Stimulated activated CD4-positive, alpha-beta T cell treated with anti-CD3 and anti-CD28 coated beads, Interleukin-4, amount 100 ng/mL, for 4 hours (primary cell): ENCODE measurements at regions not wholly inside any gene's neighbourhood (a gene's known extent, or its start where the extent isn't known, plus 50 kb on each side); places are given as distances from the start of the nearest gene placed in this dataset.
"Not testable (repeated sequence)": the region's sequence is repeated elsewhere in the genome, so short reads cannot be mapped to it uniquely, and the experiment has no call there.

Experiments
- DNase-seq, 2 experiments: peaks; one replicate each; pipeline ENCODE4 v3.0.0-alpha.2; 2020

- DNase-seq, result no peak
Observed at GRCh38 chrX:39245024-39245423, 443.8 kb downstream of the MID1IP1 start.

GRCh38 chrX:39247536-39247935 is 446.3 kb downstream of the MID1IP1 start:
- no peak for DNase-seq

DNA sequence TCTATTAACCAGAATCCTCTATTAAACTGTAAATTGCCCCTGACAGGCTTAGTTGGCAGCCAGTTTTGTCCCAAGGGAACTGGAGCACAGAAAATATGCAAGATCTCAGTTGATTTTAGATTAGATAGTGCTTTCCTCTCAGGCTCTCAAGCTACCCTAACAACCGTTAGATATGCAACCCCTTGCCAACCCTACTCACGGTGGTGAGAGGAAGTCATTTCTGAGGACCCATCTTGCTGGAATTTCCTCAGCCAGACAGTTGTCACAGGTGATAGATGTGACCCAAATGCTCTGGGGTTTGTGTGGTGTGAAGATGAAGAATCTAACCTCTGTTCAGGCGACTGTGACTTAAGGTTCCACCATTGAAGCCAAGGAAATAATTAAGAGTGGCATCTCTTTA is 447.1 kb downstream of the MID1IP1 start:
- DNase-seq, result no peak

DNA sequence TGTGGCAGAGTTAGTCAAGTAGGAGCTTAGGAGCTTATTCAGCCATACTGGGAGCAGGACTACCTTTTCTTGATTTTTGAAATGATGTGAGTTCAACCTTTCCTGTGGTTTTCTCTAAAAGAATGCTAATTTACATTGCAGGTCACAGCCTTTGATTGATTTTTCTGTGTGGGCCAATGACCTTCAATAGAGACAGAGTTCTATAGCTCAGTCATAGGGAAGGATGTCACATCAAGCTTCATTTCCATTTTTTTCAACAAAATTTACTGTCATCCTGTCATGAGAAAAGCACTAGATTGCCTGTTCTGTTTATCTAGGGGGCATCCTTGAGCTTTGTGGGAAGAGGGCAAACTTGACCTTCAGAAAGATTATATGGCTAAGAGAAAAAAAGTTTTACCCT is 448.7 kb downstream of the MID1IP1 start:
- DNase-seq, result no peak

GRCh38 chrX:39251995-39252394 is 450.7 kb downstream of the MID1IP1 start:
- no peak for DNase-seq

DNA sequence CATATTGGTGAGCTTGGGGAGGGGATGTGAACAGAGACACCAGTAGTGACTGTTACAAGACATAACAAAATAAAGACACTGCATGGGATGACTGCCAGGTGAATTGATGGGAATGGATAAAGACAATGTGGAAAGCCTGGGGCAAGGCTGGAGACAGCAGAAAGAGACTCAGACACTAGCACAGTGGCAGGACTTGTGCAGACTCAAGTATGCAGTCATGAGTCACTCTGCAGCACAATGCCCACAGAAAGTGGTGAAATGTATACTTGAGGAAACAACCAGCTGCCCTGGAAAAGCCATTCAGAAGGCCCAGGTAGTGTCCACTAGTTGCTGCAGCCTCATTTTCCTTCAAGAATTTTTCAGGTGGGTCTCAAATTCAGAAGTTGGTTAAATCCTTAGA is 452.3 kb downstream of the MID1IP1 start:
- no peak for DNase-seq

- DNase-seq, result no peak
Observed at GRCh38 chrX:39258331-39258730, 457.1 kb downstream of the MID1IP1 start.

DNA sequence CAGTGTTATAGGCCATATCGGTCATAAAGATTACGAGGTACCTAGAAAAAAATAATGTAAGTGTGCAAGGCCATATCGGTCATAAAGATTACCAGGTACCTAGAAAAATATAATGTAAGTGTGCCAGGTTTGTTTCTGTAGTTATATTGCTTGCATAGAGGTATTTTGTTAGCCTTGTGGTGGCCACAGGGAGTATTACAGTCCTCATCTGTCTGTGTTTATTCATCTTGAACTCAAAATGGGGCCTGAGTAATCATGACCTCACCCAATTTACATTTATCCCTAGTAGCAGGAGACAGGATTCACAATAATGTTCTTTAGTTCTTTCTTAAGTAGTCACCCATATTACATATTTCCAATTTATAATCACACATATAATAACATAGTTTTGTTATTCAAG is 459.7 kb downstream of the MID1IP1 start:
- DNase-seq, result no peak

- DNase-seq, result peak in 1 of 2 experiments; percentile 4
Observed at GRCh38 chrX:39261446-39262147, 460.3 kb downstream of the MID1IP1 start.

DNA sequence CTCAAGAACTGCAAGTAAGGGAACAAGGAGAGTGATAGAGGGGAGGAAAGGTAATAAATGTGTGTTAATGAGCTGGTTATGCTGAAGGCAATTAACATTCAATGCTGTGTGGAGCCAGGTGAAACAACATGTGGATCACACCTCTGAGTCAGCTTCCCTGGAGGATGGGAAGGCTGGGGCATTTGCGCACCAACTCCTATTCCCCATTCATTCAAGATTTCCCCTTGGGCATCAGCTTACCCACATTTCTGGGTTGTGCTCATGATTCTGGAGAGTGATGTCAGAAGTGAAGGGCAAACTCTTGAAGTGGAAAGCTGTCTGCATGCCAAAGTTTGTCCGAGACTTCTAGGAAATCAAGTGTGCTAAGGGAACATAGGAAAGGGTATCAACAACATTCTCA is 461.4 kb downstream of the MID1IP1 start:
- DNase-seq, result no peak

- DNase-seq, result no peak
Observed at GRCh38 chrX:39264023-39264422, 462.8 kb downstream of the MID1IP1 start.

DNA sequence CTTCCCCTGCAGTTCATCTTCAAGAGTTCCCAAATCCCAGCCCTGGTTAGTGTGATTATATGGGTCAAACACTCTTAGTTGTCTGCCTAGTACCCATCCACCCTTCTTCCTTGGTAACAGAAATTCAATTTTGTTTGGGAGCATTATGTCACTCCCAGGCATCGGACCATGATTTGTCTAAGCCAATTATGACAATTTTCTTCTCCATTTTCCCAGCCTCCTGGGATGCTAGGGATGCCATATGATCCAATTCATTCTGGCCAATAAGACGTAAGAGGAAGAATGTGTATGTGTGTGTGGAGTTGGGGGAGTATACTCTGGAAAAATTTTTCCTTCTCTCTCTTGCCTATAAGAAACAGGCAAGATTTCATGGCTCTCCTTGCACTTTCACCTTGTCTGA is 465.9 kb downstream of the MID1IP1 start:
- no peak for DNase-seq

- no peak for DNase-seq
Observed at GRCh38 chrX:39268207-39268606, 466.9 kb downstream of the MID1IP1 start.

GRCh38 chrX:39275500-39276068 is 474.3 kb downstream of the MID1IP1 start:
- no peak for DNase-seq

- DNase-seq, result not testable (repeated sequence)
Observed at GRCh38 chrX:39277685-39278390, 476.6 kb downstream of the MID1IP1 start.

DNA sequence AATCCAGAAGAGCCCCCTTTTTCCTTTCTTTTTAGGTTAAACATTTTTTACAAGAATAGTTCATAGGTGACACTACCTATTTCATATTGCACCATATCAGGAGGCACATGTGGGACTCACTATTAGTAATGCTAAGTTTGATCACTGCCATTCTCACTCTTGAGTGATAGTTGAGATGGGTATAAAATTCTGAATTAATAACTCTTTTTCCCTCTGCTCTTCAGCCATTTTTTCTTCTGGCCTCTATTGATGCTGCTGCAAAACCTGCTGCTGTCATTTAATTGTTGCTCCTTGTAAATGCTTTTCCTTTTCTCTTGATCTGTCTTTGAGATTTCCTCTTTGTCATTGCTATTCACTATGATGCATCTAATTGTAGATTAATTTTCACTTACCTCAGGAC is 482.0 kb downstream of the MID1IP1 start:
- DNase-seq, result no peak

DNA sequence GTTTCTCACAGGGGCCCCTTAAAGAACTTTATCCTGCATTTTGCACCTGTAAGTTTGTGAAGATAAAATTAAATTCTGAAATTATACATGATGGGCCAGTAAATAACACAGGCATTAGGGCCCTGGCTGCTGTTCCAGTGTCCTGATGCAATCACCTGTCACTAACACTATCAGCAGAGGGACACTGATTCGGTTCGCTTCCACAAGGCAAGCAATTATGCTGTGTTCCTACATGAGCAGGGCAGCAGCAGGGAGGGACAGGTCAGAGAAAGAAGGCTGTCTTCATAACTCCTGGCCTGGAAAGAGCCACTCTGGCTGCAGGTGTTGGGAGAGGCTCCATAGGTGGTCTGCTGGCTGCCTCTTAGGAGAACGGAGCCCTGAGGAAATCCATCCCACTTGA is 487.3 kb downstream of the MID1IP1 start:
- DNase-seq, result no peak

- DNase-seq, result no peak
Observed at GRCh38 chrX:39289827-39290226, 488.6 kb downstream of the MID1IP1 start.

DNA sequence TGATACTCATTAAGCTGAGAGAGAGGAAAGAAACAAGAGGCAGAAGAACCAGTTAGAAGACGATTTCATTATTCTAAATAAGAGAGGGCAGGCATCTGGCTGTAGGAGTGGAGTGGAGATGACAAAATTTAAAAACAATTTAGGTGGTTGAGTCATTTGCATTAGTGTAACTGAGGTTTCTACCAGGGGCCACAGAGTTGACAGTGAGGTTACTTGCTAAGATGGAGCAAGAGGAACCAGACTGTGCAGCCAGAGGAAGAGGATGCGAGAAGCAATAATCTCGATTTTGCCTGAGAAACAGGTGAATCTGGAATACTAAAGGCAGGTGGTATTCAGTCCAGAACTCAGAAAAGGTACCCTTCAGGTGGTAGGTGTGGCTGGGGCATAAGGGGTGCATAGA is 491.9 kb downstream of the MID1IP1 start:
- DNase-seq, result no peak

DNA sequence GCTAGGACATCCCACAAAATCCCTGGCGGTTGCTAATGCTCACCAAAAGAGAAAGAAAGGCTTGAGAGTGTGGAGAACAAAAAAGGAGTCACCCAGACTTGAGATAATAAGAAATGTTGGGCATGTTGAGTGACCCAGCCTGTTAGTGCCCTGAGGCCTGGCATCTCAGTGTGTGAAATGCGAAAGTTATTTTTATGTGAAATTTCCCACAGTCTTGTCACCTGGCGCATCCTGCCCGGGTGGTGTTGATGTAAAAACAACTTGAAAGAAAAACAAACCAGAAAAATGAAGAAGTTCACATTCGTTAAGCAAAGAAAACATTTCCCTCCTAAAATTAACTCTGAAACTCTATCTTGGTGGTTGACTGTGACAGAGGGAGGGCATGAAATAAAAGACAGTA is 495.2 kb downstream of the MID1IP1 start:
- no peak for DNase-seq

DNA sequence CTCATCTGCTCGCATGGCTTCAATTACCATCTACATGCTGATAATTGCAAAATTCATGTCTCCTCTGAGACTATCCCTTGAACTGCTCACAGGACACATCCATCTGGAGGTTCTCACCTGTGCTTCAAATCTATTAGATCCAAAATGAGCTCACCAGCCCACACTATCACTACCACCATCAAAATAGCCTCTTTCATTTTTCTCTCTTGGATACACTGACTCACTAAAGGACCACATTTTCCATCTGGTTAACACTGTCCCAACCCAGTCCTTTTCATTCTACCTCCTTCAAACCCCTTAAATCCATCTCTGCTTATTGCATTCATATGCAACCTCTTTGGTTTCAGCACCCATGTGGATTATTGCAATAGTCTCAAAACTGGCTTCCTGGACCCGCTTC is 497.6 kb downstream of the MID1IP1 start:
- no peak for DNase-seq

GRCh38 chrX:39299615-39300014 is 498.4 kb downstream of the MID1IP1 start:
- DNase-seq, result no peak

DNA sequence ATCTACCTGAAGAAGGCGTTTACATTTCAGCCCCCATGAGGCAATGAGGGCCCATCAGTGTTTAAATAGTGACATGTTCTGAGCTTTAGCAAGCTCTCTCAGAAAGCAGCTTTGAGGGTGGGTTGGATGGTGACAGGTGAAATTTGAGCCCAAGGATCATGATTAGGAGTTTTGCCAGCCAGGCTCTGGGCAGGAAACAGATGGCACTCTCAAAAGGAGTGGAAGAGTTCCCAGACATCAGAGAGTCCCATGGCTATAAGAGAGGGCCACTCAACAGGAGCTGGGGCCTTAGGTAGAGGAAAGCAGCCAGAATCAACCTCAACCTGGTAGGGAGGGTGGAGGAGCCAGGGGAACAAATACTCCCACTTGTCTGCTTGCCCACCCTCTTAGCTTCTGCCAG is 499.8 kb downstream of the MID1IP1 start:
- DNase-seq, result no peak

GRCh38 chrX:39302838-39303237 is 501.6 kb downstream of the MID1IP1 start:
- no peak for DNase-seq
